ENCODE measurements at regions not wholly inside any gene's neighbourhood (a gene's known extent, or its start where the extent isn't known, plus 50 kb on each side); places are given as distances from the start of the nearest gene placed in this dataset.

GRCh38 chrX:107542500-107542899, 85.8 kb upstream of the PRPS1 start:
- no peak overlapping the region for H3K27ac ChIP-seq (ENCODE audit: insufficient read depth, low read length)
- no peaks in the 10 kb centered on the region for H3K79me2 ChIP-seq (ENCODE audit: control insufficient read depth, insufficient read depth, low read length)
- no peaks in the 10 kb centered on the region for H3K27me3 ChIP-seq (ENCODE audit: control insufficient read depth, insufficient read depth, low read length)
- H3K4me3 ChIP-seq (replicated peaks in 1 of 4; ENCODE audit: control extremely low read depth in 1 of 4, insufficient read depth in 1 of 4, low read depth in 3 of 4, low read length in 4 of 4): no peak overlapping the region
- no peaks in the 10 kb centered on the region for H4K20me1 ChIP-seq (ENCODE audit: control insufficient read depth, extremely low read depth, insufficient read depth, low read length)
- no peaks in the 10 kb centered on the region for H3K36me3 ChIP-seq (ENCODE audit: control insufficient read depth, insufficient read depth, low read length)
- no peaks in the 10 kb centered on the region for H3K4me1 ChIP-seq (ENCODE audit: control insufficient read depth, extremely low read depth, insufficient read depth, low read length)
- DNase-seq (ENCODE audit: low read depth in 2 of 2): peak; percentile 31 to 51
- H3K9me3 ChIP-seq (ENCODE audit: control insufficient read depth, insufficient read depth, low read depth, low read length): no peaks in the 10 kb centered on the region
- H3K9ac ChIP-seq (ENCODE audit: insufficient read depth, low read length): no peak overlapping the region
- H2AFZ ChIP-seq (ENCODE audit: low read length): no peak overlapping the region
- H3K4me2 ChIP-seq (ENCODE audit: extremely low read depth, insufficient read depth, low read length): no peak overlapping the region
- peak; percentile 9 to 31 for TF ChIP-seq CTCF (conservative IDR thresholded peaks at IDR 0.05 in 1 of 2, IDR thresholded peaks at IDR 0.05 in 1 of 2; ENCODE audit: low read depth in 1 of 2, low read length in 2 of 2)
- no peak for TF ChIP-seq EZH2 (IDR thresholded peaks at IDR 0.05; ENCODE audit: low read length, missing control alignments)

- no peaks in the 10 kb centered on the region for H3K79me2 ChIP-seq (ENCODE audit: control insufficient read depth, insufficient read depth, low read length)
- no peaks in the 10 kb centered on the region for H3K27me3 ChIP-seq (ENCODE audit: control insufficient read depth, insufficient read depth, low read length)
- H3K4me1 ChIP-seq (ENCODE audit: control insufficient read depth, extremely low read depth, insufficient read depth, low read length): no peaks in the 10 kb centered on the region
- no peak overlapping the region for H3K27ac ChIP-seq (ENCODE audit: insufficient read depth, low read length)
- no peak for DNase-seq (ENCODE audit: low read depth in 2 of 2)
- H3K36me3 ChIP-seq (ENCODE audit: control insufficient read depth, insufficient read depth, low read length): no peaks in the 10 kb centered on the region
- no peaks in the 10 kb centered on the region for H4K20me1 ChIP-seq (ENCODE audit: control insufficient read depth, extremely low read depth, insufficient read depth, low read length)
- no peak overlapping the region for H3K4me2 ChIP-seq (ENCODE audit: extremely low read depth, insufficient read depth, low read length)
- H3K9ac ChIP-seq (ENCODE audit: insufficient read depth, low read length): no peak overlapping the region
- H2AFZ ChIP-seq (ENCODE audit: low read length): no peak overlapping the region
- no peak overlapping the region for H3K4me3 ChIP-seq (replicated peaks in 1 of 4; ENCODE audit: control extremely low read depth in 1 of 4, insufficient read depth in 1 of 4, low read depth in 3 of 4, low read length in 4 of 4)
- TF ChIP-seq CTCF (conservative IDR thresholded peaks at IDR 0.05 in 1 of 2, IDR thresholded peaks at IDR 0.05 in 1 of 2; ENCODE audit: low read depth in 1 of 2, low read length in 2 of 2) (no peak), EZH2 (IDR thresholded peaks at IDR 0.05; ENCODE audit: low read length, missing control alignments) (no peak)
- H3K9me3 ChIP-seq (ENCODE audit: control insufficient read depth, insufficient read depth, low read depth, low read length): no peaks in the 10 kb centered on the region
These were observed 80.7 kb upstream of the PRPS1 start for GRCh38 chrX:107547621-107548020.

GRCh38 chrX:107548775-107549174, 79.5 kb upstream of the PRPS1 start:
- DNase-seq (ENCODE audit: low read depth in 2 of 2): no peak
- no peak overlapping the region for H3K27ac ChIP-seq (ENCODE audit: insufficient read depth, low read length)
- H3K4me3 ChIP-seq (replicated peaks in 1 of 4; ENCODE audit: control extremely low read depth in 1 of 4, insufficient read depth in 1 of 4, low read depth in 3 of 4, low read length in 4 of 4): no peak overlapping the region
- H3K79me2 ChIP-seq (ENCODE audit: control insufficient read depth, insufficient read depth, low read length): no peaks in the 10 kb centered on the region
- H3K27me3 ChIP-seq (ENCODE audit: control insufficient read depth, insufficient read depth, low read length): no peaks in the 10 kb centered on the region
- no peak overlapping the region for H3K9ac ChIP-seq (ENCODE audit: insufficient read depth, low read length)
- no peaks in the 10 kb centered on the region for H3K4me1 ChIP-seq (ENCODE audit: control insufficient read depth, extremely low read depth, insufficient read depth, low read length)
- no peaks in the 10 kb centered on the region for H3K36me3 ChIP-seq (ENCODE audit: control insufficient read depth, insufficient read depth, low read length)
- TF ChIP-seq CTCF (conservative IDR thresholded peaks at IDR 0.05 in 1 of 2, IDR thresholded peaks at IDR 0.05 in 1 of 2; ENCODE audit: low read depth in 1 of 2, low read length in 2 of 2) (no peak), EZH2 (IDR thresholded peaks at IDR 0.05; ENCODE audit: low read length, missing control alignments) (no peak)
- no peaks in the 10 kb centered on the region for H4K20me1 ChIP-seq (ENCODE audit: control insufficient read depth, extremely low read depth, insufficient read depth, low read length)
- no peak overlapping the region for H3K4me2 ChIP-seq (ENCODE audit: extremely low read depth, insufficient read depth, low read length)
- H2AFZ ChIP-seq (ENCODE audit: low read length): no peak overlapping the region
- no peaks in the 10 kb centered on the region for H3K9me3 ChIP-seq (ENCODE audit: control insufficient read depth, insufficient read depth, low read depth, low read length)

Data from fibroblast of lung (primary cell).